Stimulated activated CD4-positive, alpha-beta T cell treated with anti-CD3 and anti-CD28 coated beads, Interleukin-12 subunit alpha, Interleukin-12 subunit beta, amount 100 ng/mL, for 4 hours (primary cell): ENCODE measurements at regions not wholly inside any gene's neighbourhood (a gene's known extent, or its start where the extent isn't known, plus 50 kb on each side); places are given as distances from the start of the nearest gene placed in this dataset.

Experiments
- DNase-seq: peaks from one replicate; pipeline ENCODE4 v3.0.0-alpha.2; 2020

- no peak for DNase-seq
Observed at GRCh38 chr14:101462726-101463565, 98.3 kb upstream of the DIO3 start.

- no peak for DNase-seq
Observed at GRCh38 chr14:101463566-101464171, 97.6 kb upstream of the DIO3 start.

GRCh38 chr14:101464310-101464983 is 96.8 kb upstream of the DIO3 start:
- no peak for DNase-seq

- DNase-seq: no peak
Observed at GRCh38 chr14:101464984-101465794, 96.1 kb upstream of the DIO3 start.

GRCh38 chr14:101465795-101466448 is 95.4 kb upstream of the DIO3 start:
- no peak for DNase-seq

DNA sequence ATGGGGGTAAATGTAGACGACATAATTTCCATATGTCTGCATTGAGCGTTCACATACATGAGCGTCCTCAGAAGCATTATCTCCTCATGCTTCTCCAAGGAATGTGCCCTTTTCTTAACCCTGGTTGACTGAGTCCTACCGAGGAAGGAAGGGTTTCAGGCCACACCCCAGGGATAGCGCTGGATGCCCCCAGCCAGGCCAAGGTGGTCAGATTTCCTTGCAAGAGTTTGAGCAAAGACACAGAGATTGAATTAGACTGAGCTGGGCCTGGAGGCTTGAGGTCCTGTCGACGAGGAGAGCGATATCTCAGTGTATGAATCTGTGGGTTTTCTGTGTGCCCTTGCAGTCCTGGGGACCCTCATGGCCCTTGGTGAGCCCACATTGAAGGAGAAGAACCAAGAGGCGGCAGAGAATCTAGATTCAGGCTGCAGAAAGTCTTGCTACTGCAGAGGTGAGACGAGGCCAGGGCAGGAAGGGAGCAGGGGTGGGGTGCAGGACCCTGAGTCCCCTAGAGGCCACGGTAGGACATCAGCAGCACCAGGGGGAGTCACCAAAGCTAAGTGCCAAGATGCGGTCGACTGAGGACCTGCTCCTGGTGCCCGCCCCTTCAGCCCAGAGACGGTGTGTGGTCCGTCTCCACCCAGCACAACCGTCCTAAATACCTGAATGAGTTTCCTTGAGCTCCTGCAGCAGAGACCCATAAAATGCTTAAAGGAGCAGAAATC is 94.7 kb upstream of the DIO3 start:
- DNase-seq: no peak

DNA sequence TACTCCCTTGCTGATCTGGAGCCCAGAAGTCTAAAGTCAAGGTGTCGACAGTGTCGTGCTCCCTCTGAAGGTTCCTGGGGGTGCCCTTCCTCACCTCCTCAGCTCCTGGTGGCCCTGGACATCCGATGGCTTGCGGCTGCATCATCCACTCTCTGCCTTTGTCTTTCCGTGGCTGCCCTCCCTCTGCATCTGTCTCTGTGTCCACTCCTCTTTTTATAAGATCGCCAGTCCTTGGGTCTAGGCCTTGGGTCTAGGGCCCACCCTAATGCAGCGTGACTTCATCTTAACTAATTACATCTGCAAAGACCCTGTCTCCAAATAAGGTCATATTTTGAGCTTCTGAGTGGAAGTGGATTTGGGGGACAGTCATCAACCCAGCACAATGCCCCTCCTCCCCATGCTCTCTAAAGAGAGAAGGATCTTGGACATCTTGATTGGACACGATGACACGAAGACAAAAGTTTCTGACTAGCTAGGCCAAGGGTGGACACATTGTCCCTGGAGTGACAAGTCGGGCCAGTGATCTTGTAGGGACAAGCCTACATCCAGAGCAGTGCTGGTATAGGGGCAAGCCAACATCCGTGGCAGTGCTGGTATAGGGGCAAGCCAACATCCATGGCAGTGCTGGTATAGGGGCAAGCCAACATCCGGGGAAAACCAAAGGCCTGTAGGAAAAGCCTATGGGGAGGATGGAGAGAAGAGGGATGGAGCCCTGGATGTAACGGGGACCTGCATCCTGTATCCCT is 93.9 kb upstream of the DIO3 start:
- no peak for DNase-seq

- DNase-seq: no peak
Observed at GRCh38 chr14:101469382-101470247, 91.7 kb upstream of the DIO3 start.

- no peak for DNase-seq
Observed at GRCh38 chr14:101470266-101470665, 91.0 kb upstream of the DIO3 start.

GRCh38 chr14:101471723-101472517 is 89.4 kb upstream of the DIO3 start:
- DNase-seq: no peak

DNA sequence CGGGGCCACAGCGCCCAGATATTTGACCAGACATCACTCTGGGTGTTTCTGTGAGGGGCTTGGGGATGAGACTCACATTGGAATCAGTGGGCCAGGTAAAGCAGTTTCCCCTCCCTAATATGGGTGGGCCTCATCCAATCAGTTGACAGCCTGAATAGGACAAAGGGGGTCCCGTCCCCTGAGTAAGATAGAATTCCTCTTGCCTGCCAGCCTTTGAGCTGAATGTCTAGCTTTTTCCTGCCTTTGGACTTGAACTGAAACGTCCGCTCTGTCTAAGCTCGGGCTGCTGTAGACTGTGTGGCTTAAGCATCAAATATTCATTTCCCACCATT is 88.8 kb upstream of the DIO3 start:
- no peak for DNase-seq

DNA sequence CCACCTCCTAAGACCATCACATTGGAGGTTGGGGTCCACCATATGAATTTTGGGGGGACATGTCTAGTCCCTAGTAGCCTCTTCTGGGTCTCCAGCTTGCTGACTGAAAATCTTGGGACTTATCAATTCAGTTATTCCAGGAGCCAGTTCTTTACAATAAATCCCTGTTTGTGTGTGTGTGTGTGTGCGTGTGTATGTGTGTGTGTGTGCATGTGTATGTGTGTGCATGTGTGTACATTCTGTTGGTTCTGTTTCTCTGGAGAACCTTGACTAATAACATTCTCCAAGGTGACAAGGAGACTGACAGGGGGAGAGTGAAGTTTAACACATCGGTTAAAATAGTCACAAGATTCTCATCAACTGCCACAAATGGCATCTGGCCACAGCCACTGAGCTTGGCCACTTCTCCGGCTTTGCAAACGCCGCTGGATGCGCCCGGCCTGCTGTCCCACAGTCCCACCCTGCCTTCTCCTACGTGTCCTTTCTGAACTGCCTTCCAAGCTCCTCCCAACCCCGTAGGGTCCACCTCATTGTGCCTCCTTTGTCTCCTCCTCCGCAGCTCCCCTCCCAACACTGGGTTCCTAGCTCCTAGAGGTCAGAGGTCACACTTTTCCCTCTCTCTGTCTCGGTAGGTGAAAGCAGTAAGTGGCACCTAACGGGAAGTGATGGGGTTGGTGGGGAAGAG is 88.1 kb upstream of the DIO3 start:
- DNase-seq: no peak

GRCh38 chr14:101473795-101474562 is 87.3 kb upstream of the DIO3 start:
- no peak for DNase-seq

GRCh38 chr14:101474563-101475455 is 86.5 kb upstream of the DIO3 start:
- DNase-seq: no peak

GRCh38 chr14:101475456-101476257 is 85.6 kb upstream of the DIO3 start:
- no peak for DNase-seq
